Medulla oblongata (tissue), 1 donor: ENCODE measurements at regions not wholly inside any gene's neighbourhood (a gene's known extent, or its start where the extent isn't known, plus 50 kb on each side); places are given as distances from the start of the nearest gene placed in this dataset.
A peak's percentile ranks its signal among the peaks of the same experiment; 100 is the strongest.
"Not testable (repeated sequence)": the region's sequence is repeated elsewhere in the genome, so short reads cannot be mapped to it uniquely, and the experiment has no call there.

Source experiments
- DNase-seq: peaks from one replicate; pipeline ENCODE4 v3.0.0-alpha.2; 2015; ENCODE audit errors: extremely low spot score

DNA sequence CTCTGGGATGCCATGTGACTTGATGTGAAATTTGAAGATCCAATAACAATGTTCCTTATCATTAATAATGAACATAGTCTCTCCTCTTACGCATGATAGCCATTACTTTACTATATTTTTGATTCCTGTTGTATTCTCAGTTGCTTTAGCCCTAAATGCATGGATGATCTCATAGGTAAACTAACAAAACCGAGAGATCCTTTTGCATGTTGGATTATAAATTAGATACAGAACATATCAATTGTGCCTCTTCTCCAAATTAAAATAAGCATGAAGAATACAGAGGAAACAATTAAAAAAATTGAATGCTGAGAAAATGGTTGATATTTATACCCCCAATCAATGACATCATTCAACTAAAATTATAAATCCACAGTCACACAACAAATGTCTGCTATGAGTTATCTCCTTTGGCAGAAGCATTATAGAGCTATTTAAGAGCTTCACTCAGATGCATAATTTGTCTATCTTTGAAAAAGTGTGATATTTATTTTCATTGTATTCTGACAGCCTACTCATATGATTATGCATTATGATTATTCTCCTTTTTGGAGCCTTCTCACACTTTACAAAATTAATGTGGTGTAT lies 386.4 kb upstream of the STXBP6 start:
- DNase-seq, result no peak

DNA sequence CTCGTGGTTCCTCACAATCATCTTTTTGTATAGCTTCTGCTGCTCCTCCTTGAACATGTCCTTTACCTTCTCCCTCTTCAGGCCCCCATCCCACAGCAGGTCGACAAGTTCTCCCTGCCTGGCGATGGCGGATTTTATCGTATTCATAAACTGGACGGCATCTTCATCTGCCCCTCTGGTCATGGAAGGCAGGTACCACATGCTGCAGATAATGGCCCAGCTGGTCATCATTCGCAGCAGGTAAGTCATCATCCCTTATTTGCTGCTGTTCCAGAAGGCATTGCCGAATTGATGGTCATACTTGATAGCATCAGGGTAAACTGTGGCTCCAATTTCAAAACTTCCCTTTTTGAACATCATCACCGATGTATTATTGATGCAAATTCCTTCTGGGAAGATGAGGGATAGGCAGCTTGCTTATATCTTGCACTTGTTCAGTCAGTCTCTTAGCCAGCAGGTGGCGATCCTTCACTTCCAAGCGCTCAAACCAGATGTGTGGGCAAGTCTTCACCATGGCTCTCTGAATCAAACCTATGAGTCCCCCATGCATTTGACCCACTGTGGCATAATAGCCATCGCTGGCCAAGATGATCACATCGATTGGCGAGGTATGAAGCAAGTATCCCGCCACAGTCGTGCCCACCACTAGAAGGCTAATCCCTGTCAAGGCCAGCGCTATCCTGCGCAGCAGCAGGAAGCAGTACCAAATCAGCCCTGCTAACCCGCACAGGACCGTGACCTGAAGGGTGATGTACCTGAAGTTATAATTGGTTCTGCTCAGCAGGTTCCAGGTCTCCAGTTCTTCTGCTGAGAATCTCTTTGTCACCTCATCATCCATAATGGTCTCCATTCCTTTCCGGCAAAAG lies 381.5 kb upstream of the STXBP6 start:
- DNase-seq, result peak; percentile 29

DNA sequence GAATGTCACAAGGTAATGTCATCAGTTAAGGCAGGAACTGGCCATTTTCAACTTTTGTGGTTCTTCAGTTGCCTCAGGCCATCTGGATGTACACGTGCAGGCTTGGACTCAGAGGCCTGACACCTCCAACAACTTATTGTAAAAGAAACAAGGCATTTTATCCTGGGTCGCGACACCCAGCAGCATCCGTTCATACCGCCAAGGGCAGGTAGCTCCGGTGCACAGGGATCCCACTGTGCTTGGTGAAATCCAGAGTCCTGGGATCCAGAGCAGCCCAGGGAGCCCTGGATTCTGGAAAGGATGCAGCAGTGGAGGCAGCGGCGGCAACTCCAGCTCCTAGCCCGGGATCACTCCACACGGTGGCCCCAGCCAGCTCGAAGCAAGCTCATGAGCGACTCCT lies 380.9 kb upstream of the STXBP6 start:
- DNase-seq, result no peak

DNA sequence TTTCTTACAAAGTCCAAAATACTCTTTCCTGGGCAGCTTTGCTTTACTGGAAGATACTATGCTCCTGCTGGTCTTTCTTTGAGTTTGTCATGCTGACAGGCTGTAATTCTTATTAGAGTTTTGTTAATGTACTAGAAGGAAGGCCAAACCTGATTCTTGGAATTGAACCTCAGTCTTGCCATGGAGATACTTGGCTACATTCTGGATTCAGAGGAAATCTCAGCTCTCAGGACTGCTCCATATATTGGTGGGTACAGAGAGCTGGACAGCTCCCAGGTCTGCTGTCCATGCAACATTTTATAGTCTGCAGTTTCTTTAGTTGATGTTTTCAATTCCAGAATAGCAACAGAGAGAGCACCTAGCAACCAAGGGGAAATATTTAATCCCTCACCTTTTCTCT lies 363.1 kb upstream of the STXBP6 start:
- peak; percentile 54 for DNase-seq

DNA sequence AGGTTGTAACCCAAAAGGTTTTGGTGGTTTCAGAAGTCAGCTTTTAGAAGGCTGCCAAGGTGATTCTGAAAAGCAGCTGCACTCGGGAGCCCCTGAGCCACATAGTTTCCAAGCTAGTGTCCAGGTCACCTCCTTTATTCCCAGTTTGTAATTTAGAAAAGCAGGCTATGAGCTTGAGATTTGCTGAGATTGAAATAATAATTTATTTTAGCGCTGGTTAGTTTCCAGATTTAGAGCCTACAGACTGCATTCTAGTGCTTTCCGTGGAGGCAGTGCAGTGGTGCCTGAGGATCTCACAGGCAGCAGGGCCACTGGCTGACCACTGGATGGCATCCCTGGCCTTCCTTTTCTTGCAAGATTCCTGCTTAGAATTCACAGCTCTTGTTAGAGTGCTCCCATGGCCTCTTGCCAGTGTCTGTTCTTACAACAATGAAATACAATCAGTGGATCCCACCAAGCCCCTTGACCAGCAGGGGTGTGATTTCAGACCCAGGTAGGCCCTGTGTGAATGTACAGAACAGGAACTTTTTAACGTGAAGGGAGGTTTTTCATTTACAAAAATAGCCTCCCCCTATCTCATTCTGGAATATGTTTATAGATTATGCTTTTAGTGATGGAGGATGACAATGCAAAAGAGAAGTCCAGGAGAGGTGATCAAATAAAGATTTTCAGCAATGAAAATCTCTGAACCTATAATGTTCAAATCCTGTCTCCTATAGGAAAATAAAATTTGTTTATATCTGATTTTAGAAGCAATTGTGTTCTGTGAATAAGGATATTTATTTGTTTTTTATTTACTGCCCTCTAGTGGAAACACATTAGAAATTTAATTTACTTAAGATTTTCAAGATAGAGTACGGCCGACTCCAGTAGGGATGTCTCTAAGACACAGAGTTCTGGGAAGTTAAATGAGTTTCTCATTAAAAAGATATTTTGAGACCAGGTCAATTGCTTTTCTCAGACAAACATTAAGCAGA lies 362.1 kb upstream of the STXBP6 start:
- DNase-seq, result peak; percentile 82

DNA sequence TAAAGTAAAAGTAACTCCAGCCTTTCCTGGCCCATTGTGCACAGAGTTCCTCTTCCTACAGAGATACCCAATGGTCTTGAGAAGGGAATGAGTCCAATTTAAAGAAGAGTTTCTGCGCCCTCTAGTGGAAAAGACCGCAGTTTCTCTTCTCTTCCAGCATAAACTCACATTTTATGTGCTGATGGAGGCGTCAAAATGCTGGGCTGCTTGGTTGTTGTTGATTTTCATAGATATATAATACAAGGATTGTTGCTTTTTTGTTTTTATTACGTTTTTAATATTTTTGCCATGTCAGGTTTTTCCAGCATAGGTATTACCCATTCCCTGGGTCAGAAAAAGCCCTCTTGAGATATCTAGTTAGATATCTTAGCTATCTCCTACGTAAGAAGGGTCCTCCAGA lies 356.9 kb upstream of the STXBP6 start:
- DNase-seq, result no peak

DNA sequence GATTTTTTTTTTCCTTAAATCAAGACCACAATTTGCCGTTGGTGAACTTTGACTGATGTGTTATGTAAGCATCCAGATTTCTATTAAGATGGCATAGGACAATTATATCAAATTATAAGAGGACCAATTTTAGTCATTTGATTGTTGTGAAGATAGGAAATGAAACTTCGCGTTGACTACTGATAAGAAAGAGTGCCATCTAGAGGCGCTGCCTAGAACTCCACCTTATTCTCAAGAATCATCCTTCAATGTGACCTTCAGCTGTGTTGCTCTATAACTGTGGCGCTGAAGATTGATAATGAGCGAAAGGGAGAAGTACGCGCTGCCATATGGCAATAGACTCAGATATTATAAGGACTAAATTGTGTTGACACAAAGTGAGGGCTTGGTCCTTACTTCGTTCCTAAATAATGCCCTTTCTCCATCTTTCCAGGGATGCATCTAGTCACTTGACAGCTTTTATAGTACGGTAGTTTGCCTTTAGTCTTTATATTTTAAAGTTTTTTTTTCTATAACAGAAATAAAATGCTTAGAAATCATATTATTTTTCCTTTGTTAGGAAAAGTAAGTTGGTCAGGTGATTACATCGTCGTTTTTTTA lies 350.8 kb upstream of the STXBP6 start:
- DNase-seq, result peak; percentile 68

DNA sequence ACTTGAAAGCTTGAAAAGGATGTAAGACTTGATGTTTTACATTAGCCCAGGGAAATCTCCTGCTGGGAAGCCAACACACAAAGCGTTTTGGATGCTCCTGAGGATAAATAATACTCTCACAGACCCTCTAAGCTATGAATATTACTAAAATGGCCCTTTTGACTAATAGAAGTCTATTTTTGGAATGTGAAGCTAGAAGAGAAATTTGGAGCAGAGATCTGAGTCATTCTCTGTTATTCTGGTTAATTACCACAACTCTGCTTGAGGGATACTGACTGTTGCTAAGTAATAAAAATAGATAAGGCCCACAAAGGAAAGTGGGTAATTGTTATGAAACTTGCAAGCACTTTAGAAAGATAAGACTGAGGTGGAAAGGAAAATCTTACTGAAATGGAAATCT lies 346.2 kb upstream of the STXBP6 start:
- no peak for DNase-seq

DNA sequence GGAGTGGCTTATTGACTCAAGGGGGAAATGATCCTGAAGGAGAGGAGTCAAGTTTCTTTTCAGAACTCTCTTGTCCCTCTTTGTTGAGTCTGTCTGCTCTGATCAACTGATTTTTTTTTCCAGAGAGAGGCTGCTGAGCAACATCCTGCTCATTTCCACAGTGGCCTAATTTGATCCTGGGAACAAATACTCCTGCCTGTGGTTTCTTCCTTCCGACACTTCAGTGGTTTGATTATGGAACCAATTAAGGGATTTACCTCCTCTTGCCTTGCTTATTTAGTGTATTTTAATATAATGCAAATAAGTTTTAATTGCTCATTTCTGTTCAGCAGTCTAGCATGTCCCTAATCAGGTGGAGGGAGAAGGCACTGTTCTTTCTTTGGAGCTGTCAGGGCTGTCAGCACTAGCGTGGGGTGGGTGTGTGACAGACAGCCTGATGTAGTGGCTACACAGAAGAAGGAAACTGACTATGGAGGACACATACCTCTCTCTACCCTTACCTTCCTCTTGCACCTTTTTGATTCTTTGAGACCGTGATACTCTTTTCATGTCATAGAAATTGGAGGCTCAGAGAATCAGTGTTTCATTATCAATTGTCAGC lies 344.9 kb upstream of the STXBP6 start:
- DNase-seq, result no peak

DNA sequence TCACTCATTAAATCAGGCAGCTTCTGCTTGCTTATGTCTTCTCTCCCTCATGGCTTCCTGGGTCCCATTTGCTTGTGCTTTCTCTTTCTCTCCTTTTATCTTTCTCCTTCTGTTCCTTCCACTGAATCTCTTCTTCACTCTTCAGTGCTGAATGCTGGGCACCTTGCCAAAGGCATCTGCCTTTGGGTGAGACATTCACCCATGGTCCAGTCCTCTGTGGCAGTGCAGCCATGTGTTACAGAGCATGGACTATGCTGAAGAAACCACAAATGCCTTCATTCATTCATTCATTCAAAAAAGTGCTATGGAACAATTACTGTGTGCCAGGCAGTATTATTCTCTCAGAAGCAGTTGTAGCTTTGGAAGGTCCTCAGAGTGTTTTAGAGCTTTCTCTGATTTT lies 344.4 kb upstream of the STXBP6 start:
- DNase-seq, result no peak

DNA sequence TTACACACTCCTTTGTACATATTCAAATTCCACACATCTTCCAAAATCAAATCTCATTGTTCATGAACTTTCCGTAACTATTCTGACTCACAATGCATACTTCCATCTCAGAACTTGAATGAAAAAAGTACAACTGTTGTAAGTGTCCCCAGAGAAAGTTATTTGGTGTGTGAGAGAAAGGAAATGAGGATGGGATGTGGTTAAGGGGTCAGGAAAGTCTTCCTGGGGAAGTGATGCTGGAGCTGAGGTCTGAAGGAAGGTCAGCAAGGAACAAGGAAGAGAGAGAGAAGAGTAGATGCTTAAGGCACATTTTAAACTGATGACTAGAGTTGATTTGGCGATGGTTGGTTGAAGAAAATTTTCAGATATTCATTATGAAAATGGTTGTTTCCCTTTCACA lies 340.0 kb upstream of the STXBP6 start:
- no peak for DNase-seq

DNA sequence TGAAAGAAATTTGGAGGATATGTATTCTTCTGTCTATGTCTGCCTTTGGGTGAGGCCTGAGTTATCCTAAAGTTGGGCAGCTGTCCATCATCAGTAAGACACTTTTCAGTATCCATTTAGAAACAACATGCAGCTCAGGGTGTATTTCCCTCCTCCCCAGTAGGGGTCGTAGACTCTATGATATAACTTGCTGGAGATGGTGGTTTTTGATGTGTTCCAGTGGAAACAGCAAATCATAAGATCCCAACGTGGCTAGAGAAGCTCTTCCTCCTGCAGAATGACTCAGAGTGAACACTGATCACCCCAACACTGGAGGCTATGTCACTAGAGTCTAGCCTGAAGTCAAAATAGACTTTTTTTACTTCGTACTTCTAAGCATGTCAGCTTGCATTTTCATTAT lies 331.6 kb upstream of the STXBP6 start:
- no peak for DNase-seq

DNA sequence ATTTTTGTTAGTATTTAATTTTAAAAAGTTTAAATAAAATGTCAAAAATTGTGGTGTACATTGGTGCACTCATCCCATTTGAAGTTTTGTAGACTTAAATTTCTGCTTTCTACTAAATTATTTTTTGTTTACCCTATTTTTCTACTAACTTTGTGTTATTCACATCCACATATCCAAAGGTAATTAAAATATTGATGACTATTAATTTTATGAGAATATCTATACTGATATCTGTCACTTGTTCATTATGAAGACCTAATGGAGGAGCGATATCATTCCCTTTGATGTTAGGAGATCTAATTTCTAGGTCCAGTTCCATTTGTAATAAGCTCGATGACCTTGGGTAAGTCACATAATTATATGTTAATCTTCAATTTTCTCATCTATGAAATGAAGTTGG lies 325.7 kb upstream of the STXBP6 start:
- no peak for DNase-seq

DNA sequence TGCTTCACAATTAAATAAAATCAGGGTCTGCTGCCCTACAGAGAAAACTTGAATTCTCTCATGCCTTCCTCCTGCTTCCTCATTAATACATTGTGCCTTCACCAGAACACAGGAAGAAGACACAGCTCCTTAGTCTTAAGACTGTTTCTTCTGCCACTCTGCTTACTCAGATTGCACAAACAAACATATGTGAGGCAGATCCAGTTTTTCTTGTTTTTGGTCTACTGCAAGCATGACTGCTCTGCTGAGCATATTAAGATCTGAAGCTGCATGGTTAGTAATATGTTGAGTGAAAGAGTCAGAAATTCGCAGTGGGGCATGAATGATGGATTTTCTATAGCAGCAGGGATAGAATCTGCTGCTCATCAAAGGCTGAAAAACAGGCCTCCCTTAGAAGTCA lies 321.1 kb upstream of the STXBP6 start:
- DNase-seq, result no peak

DNA sequence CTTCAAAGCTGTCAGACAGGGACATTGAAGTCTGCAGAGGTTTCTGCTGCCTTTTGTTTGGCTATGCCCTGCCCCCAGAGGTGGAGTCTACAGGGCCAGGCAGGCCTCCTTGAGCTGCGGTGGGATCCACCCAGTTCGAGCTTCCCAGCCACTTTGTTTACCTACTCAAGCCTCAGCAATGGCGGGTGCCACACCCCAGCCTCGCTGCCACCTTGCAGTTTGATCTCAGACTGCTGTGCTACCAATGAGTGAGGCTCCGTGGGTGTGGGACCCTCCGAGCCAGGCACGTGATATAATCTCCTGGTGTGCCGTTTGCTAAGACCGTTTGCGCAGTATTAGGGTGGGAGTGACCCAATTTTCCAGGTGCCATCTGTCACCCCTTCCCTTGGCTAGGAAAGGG lies 320.1 kb upstream of the STXBP6 start:
- DNase-seq, result not testable (repeated sequence)

DNA sequence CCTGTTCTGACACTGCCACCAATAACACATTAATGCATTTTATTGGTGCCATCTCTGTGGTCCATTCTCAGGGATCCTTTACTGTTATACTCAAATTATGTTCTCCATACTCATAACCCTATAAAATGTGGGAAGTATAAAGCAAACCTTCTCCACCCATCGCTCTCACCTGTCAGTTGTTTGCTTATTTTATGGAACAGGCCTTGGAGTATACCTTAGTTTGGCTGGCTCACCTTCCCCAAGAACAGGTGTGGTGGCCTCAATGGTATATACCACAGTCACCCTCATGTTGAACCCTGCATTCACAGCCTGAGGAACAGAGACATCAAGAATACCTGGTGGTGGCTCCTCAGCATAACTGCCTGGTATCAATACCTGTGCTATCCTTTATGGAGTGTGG lies 308.4 kb upstream of the STXBP6 start:
- DNase-seq, result no peak

DNA sequence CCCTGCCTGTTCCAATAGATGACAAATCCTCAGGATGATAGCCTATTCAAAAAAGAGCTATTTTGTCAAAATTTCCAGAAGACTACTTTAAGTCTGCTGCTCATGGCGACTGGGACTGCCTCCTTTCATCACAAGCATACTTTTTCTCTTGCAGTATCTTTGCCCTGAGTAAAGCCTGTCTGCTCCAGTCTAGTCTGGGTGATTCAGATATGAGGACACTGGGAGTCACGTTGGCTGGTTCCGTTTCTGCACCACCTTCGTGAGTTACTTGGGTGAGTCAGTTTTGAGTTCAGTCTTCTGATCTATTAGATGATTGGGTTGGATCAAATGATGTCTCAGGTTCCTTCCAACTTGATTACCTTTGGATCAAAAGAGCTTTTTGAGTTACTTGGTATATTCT lies 301.3 kb upstream of the STXBP6 start:
- no peak for DNase-seq

DNA sequence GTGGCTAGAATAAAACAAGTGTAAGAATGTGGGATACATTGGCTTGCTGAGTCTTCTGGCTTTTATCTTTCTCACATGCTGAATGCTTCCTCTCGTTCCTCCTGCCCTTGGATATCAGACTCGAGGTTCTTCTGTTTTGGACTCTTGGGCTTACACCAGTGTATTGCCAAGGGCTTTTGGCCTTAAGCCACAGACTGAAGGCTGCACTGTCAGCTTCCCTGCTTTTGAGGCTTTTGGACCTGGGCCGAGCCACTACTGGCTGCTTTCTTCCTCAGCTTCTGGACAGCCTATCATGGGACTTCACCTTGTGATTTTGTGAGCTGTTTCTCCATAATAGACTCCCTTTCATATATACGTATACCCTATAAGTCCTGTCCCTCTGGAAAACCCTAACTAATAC lies 300.9 kb upstream of the STXBP6 start:
- DNase-seq, result peak; percentile 6

DNA sequence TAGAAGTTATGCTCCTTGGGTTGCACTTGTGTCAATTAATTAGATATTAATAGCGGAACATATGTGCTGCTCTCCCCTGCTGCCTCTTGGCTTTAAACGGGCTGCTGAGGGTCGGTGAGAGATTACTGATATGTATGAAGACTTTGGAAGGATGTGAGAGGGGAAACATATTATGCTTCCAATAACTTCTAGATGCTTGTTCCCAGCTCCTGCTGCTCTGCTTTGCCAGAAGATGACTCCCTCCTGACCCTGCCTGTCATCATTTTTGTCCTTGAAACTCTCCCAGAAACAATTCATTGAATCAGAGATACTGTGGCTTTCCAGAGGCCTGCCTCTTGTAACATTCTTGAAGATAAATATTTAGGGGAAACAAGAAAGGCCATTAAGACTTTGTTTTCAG lies 300.1 kb upstream of the STXBP6 start:
- DNase-seq, result no peak

DNA sequence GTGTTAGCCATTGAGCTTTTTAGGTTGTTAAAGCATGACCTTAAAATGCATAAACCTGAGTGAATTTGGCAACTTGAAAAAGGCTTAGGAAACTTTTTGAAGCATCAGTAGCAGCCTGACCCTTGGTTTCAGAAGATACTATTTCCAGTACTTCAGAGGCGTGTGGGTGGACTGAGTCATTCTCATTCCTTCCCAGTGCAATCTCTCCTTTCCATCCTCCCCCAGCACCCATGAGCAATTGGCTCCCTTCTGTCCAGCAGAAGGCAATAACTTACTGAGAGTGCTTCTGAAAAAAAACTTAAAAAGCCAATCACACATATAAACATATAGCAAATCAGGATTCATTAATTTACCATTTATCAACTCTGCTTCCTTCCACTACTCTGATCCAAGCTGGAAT lies 299.3 kb upstream of the STXBP6 start:
- DNase-seq, result no peak

DNA sequence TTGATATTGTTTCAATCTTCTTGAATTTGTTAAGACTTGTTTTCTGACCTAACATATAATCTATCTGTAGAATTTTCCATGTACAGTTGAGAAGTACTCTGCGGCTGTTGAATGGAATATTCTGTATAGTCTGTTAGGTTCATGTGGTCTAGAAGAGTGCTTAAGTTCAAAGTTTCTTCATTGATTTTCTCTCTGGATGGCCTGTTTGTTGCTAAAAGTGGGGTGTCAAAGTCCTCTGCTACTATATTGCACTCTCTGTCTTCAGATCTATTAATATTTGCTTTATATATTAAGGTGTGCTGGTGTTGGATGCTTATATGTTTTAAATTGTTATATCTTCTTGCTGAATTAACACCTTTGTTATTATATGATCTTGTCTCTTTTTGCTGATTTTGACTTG lies 290.9 kb upstream of the STXBP6 start:
- DNase-seq, result no peak

DNA sequence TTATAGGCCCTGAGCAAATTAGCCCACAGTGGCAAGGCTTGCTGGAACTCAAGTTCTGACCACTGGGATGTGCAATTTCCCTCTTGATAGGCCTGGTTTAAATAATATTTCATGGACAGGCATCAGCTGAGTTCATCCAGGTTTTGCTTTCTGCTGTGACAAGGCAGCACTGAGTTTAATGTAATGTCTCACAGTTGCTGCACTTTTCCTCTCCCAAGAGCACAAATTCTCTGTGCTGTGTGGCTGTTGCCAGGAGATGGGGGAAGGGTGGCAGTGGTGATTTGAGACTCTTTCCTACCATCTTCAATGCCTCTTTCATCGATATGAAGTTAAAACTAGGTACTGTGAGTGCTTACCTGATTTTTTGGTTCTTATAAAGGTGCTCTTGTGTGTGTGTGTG lies 272.8 kb upstream of the STXBP6 start:
- no peak for DNase-seq
